ENCODE measurements at regions not wholly inside any gene's neighbourhood (a gene's known extent, or its start where the extent isn't known, plus 50 kb on each side); places are given as distances from the start of the nearest gene placed in this dataset.

GRCh38 chr5:106699198-106699597 lies 971.5 kb downstream of the EFNA5 start:
- TF ChIP-seq CTCF (conservative IDR thresholded peaks at IDR 0.05; ENCODE audit: low read depth, low read length) (no peak), EZH2 (IDR thresholded peaks at IDR 0.05; ENCODE audit: borderline replicate concordance, low read depth, low read length, poor library complexity, severe bottlenecking) (no peak)

Data from A673 (cell line).